Stimulated activated CD4-positive, alpha-beta T cell treated with anti-CD3 and anti-CD28 coated beads, Interleukin-2, amount 100 ng/mL, for 4 hours (primary cell): ENCODE measurements at regions not wholly inside any gene's neighbourhood (a gene's known extent, or its start where the extent isn't known, plus 50 kb on each side); places are given as distances from the start of the nearest gene placed in this dataset.
"Not testable (repeated sequence)": the region's sequence is repeated elsewhere in the genome, so short reads cannot be mapped to it uniquely, and the experiment has no call there.

ENCODE experiments used
- DNase-seq: peaks from one replicate; pipeline ENCODE4 v3.0.0-alpha.2; 2020; ENCODE audit warnings: low read depth

DNA sequence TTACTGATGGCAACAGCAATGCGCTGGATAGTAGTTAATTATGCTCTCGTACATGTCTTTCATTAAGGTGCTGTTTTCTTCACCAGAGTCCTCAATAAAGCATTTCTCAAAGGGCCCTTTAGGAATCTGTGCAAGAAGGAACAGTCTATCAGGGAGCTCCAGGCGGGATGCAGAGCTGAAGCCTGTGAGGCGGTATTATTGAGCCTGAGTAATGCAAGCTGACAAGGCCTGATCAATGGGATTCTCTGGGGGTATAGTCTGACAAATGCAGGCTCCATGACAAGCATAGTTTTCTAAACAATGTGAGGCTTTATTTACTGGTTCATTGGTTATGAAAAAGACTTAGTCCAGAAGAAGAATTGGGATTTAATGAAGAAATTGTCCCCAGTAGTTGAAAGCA lies 530.9 kb upstream of the CBLB start:
- no peak for DNase-seq

DNA sequence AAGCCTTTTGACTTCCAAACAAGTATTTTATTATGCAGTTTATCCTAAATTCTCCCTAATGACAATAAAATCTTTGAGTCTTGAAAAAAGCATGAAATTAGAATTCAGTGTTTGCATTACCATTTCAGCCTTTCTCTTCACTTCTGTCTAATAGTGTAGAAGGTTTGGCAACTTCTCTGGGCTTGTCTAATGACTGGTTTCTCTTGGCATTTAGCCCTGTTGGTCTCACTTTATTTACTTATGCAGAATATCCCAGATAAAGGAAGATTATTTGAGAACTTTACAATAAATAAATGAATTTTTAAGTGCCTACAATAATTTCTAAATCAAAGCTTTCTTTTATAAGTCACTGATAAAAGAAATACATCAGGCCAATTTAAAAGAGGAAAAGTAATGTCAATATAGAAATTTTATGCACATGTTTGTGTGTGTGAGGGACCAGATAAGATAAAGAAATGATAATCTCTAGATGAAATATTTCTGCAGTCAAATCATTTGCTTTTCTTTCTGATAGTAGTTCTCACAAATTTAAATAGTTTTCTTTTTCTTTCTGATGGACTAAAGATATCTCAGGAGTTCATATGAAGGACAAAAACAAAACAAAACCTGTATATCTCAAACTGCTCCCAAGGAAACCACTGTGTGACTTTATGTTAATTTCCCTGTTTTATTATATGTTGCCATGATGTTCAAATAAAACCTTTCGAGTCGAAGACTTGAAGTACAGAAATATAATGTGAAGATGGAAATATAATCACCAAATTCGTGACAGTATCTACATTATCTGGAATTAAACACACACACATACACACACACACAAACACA lies 533.1 kb upstream of the CBLB start:
- DNase-seq = no peak

DNA sequence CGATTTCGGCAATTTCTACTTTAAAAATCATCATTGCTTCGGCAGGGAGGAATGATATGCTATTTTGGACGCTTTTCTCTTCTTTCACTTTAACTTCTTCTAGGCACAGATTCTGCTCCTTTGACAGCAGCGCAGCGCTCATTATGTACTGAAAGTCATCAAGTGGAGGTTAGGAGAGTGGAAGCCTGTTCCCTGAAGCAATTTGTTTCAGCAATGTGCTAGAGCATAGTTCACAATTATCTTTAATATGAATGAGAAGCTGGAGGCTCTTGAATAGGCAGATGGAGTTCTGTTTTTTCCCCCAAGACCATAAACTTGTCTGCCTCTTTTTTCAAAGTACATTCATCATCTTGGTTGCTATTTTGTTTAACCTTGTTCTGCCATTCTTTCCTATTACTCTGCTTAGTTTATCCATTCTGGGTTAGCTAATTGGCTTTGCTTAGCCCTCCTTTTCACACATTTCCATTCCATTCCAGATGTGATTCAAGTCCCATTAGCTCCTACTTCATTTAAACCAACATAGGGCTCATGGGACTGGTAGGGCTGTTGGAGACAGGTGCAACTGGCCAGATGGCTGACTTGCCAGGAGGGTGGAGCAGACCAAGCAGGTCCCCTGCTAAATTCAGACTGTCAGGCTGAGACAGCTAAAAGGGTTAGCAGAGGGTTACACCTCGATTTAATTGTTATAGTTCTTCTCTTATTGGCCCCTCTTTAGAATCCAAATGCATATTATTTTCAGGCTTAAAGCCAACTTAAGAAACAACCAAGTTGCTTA lies 534.7 kb upstream of the CBLB start:
- no peak for DNase-seq

DNA sequence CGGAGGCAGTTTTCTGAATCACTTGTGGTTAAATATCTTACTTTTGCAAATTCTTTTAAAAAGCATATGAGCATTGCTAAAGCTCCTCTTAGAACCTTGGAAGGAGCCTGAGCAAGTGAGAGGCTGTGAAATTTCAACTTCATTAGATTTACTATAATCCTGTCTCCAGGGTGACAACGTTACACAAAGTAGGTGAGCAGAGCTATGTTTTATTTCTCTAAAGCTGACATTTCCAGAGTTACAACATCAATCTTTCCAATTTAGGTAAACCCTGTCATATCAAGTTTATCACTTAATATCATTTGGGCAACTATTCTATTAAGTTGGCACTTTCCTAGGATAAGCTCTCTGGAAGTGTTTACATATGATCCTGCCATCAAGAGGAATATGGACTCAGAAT lies 544.9 kb upstream of the CBLB start:
- no peak for DNase-seq

DNA sequence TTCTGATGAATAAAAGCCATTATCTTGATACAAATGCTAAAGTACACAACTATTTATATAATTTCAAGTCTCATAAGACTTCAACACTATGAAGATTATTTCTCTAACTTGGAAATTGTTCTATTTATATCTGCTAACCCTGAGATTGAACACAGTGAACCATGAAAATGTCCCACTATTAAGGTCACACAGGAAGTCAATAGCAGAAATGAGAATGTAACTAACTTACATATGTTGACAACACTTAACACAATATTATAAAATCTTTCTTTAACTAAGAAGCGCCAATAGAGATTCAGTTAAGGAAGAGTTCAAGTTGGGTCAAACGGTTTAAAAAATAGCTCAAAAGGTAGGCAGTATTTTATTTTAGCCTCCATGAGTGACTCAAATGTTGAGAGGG lies 551.8 kb upstream of the CBLB start:
- no peak for DNase-seq

DNA sequence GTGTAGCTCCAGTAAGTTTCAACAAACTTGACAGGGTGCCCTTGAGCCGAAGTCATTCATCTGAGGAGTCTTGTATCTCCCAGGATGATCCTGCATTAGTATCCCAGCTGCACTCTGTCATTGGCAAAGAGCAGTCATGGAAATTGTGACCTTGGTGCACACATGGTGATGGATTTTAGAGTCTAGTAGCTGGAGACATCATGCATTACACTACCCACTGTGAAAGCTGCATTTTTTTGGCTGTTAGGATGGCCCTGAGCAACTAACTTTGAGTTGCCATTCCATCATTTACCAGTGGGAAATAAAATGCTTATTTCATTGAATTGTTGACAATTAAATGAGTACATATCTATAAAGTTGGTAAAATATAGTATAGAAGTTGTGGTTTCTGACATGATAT lies 552.6 kb upstream of the CBLB start:
- DNase-seq = no peak

DNA sequence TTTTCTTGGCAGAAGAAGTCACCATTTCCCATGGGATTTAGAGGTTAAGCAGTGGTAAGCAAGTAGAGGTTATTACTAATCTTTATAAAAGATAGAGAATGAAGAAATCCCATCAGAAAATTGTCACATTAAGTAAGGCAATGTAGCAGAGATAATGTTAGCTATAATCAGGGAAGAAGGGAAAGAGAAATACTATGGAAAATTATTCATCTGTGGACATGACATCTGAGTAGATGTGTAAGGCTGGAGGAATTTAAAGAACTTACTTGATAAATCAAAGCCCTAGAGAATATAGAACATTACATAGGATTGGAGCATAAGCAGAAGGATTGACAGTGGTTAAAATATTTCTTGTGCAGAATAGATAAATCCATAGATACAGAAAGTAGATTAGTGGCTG lies 553.1 kb upstream of the CBLB start:
- no peak for DNase-seq

DNA sequence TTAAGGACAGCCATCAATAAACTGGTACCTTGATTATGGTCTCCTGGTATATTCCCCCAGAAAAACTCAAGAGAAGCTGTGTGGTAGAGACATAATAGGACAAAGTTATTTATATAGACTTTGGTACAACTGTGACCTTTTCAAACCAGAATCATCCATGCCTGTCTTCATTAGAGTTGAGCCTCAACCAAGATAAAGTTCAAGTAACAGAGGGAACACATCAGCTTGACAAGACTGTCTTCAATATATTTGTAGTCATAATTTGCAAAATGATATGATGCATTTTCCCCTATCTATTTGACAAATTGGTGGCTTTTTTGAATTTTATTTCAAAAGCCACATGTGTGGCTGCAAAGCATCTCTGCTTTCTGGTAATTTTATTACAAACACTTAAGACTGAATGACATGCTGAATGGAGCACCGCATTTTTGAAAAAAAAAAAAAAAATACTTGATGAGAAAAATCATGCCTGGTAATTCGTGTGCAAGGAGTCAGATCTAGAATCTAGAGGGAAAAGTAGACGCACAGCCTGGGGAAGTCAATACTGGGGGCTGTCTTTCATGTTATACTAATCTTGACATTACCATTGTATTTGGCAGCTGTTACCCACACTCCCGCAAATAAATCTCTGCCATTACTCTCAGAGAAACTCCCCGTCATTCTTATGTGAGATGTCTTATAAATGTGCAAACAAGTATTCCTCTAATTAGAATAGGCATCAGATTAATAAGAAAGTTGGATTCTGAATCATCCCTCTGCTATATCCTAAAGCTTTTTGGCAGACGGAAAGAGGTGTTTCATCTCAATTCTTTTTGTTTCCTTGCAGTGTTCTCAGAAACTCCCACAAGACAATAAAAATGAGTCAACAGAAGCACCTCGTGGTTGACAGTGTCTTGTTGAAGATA lies 554.8 kb upstream of the CBLB start:
- DNase-seq = no peak

DNA sequence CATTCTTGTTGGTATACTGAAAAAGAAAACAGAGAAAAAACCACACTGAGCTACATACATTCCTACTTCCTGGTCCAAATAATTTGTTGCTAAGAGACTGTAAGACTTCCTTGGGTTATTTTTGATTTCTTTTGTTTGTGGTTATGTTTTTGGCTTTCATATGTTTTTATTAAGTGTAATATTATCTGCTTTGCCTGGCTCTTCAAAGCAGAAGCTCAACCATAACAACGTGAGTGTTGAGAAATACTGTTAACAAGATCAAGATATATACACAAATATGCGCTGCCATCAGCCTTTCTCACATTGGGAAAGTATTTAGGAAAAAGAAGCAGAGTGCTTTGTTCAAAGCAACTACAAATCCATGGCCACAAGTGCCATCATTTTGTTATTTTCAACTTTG lies 556.2 kb upstream of the CBLB start:
- no peak for DNase-seq

DNA sequence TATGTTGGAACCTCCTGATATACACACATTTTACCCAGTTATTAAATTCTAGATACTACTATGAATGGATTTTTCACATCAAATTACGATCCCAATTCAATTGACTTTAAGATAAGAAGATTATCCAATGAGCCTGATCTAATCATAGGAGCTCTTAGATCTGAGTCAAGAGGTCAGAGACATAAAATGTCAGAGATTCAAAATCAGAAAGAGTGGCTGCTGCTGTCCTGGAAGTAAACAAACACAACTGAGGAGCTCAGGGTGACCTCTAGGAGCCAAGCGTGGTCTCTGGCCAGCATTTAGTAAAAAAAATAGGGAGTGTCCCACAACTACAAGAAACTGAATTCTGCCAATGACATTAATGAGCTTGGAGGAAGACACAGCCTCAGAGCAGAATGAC lies 557.1 kb upstream of the CBLB start:
- no peak for DNase-seq

DNA sequence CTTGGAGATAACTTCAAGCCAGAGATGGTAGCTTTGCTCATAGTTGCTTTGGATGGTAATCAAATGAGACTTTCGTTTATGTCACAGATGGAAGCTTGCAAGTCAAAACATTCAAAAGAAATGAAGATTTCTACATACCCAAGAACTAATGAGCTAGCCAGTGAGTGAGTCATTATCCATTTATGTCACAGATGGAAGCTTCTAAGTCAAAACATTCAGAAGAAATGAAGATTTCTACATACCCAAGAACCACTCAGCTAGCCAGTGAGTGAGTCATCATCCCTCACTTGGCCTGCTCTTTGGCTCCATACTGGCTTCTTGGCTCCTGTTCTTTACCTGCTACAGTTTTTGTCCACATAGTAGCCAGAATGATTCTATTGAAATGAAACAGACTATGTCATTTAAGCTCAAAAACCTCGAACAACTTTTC lies 559.8 kb upstream of the CBLB start:
- no peak for DNase-seq

DNA sequence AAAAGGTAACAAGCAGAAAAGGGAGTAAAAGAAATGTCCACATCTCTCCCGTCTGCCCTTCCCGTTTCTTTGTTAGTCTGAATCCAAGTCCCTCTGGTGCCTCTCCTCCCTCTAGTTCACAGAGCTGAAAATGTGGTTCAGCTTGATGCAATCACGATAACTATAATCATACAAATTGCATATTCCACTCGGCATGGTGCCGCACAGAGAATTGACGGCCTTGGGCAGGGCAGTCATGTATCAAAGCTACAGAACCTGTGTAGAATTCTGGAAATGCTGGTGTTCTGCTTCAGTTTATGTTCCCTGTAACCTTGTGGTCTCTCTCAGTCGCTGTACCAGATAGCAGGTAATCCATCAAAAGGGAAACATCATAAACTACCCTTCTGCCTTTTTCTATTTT lies 562.9 kb upstream of the CBLB start:
- DNase-seq = no peak

DNA sequence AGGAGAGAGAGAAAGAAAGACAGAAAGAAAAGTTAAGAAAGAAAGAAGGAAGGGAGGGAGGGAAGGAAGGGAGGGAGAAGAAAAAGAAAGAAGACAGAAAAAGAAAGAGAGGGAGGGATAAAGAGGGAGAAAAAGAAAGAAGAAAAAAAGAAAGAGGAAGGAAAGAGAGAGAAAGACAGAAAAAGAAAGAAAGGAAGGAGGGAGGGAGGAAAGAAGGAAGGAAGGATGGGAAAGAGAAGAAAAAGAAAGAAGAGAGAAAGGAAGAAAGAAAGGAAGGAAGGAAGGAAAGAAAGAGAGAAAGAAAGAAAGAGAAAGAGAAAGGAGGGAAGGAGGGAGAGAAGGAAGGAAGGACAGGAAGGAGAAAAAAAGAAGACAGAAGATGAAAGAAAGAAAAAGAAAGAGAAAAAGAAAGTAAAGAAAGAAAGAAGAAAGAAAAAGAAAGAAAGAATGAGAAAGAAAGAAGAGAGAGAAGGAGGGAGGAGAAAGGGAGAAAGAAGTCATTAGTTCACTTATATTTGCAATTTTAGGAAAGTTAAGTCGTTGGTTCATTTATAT lies 567.2 kb upstream of the CBLB start:
- DNase-seq = no peak

DNA sequence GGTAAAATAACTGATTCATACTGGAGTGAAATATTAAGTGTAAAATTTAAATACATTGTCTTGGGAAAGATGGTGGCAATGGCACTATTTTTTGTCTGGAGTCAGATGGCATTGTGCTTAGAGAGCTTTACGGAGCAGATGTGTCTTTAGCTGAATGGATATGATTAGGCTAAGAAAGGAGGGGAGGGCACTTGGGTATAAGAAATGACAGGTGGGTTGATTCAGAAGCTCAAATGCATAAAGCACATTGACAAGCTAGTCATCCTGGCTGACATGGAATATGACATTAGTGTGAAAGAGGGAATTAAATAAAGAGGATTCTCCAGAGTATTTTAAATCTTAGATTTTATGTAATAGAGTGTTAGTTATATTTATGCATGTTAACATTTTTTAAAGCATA lies 570.1 kb upstream of the CBLB start:
- no peak for DNase-seq

DNA sequence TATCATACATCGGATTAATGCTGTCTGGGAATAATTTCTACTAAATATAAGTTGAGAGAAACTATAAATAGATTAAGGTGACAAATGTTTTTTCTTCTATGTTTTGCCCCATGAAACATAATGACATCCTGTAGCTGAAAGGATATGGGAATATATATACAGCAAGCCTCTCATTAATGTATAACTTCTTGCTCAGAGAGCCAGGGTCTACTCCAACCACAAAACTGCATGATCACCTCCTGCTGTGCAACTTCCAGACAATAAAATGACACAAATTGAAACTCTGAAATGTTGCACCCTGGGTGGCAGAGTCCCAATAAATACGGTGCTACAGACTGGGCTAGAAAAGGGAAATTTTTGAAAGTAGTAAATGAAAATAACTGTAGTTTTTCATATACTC lies 571.9 kb upstream of the CBLB start:
- DNase-seq = no peak

DNA sequence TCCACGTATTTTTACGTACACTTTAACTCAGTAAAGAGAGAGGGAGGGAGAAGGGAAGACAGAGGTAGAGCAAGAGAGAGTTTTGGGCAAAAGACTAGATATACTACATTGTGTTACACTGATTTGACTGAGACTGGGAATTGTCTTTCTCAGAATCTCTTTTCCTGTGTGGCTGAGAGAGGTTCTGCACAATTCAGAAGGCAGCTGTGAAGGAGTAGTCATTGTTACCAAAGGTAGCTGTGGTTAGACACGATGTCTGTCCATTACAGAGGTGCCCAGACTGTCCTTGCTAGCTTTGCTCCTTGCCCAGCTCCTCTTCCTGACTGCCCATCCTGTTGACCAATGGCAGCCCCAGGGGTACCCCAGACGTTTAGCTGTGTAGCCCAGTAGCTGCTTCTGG lies 577.5 kb upstream of the CBLB start:
- DNase-seq = no peak

DNA sequence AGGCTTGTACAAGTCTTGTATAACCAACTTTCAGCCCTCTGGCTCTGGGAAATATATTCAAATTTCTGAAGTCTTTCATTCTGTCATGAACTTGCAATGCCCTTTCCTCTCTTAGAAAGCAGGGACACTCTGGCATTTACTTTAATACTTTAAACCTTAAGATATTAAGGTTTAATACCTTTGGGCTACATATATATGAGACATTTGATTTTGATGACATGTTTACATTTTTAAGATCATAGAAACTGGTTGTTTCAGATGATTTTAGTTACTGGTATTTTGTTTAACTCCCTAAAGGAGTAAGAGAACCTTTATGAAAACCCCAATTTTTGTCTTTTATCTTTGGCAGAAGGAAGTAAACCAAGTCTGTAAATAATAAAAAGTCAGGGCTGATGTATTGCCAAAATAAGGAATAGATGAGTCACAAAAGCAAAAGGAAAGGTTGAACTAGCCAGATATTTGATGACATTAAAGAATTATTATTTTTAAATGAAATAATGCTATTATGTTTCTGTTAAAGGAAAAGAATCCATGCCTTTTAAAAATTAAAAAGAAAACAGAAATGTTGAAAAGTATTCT lies 579.0 kb upstream of the CBLB start:
- no peak for DNase-seq

DNA sequence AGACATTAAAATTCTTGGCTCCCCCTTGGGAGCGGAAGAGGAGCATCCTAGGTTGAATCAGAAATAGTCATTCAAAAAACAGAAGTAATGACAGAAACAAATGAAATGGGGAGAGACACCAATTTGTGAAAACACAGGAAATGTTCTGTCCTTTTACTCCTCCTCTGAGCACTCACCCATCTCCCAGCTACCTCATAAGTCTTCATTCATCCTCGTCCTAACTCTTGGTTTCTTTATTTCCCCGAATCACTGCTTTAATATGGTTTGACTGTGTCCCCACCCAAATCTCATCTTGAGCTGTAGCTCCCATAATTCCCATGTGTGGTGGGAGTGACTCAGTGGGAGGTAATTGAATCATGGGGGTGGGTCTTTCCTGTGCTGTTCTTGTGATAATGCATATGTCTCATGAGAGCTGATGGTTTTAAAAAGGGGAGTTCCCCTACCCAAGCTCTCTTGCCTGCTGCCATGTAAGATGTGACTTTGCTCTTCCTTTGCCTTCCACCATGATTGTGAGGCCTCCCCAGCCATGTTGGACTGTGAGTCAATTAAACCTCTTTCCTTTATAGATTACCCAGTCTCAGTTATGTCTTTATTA lies 579.7 kb upstream of the CBLB start:
- not testable (repeated sequence) for DNase-seq

DNA sequence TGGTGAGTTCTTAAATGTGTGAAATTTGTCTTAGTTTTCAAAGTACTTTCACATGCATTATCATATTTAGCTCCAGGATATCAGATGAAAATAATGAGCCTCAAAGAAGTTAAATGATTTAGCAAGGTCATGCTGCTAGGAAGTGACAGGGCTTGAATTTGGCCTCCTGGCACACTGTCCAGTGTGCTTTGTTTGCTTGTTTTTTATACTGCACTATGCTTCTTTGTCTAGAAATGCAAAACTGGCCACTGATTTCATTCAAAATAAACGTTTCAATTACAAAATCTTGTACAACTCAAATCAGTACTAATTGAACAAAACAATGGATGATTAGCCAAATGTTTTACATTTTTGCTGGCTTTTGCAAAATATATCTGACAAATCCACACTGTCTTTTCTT lies 583.3 kb upstream of the CBLB start:
- DNase-seq = no peak

DNA sequence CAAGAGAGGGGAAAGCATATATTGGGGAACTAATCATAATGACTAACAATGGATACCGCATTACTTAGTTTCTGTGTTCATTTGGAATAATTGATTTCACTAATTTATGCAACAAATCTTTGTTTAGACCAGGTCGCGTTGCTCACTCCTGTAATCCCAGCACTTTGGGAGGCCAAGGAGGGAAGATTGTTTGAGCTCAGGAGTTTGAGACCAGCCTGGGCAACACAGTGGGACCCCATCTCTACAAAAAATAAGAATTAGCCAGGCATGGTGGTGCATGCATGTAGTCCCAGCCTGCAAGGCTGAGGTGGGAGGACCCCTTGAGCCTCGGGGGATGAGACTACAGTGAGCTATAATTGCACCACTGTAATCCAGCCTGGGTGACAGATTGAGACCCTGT lies 585.7 kb upstream of the CBLB start:
- no peak for DNase-seq
